Activated CD8-positive, alpha-beta memory T cell treated with anti-CD3 and anti-CD28 coated beads for 24 hours (primary cell): ENCODE measurements at regions not wholly inside any gene's neighbourhood (a gene's known extent, or its start where the extent isn't known, plus 50 kb on each side); places are given as distances from the start of the nearest gene placed in this dataset.
"Not testable (repeated sequence)": the region's sequence is repeated elsewhere in the genome, so short reads cannot be mapped to it uniquely, and the experiment has no call there.

Experiments used
- DNase-seq: peaks from one replicate; pipeline ENCODE4 v3.0.0-alpha.2; 2020

DNA sequence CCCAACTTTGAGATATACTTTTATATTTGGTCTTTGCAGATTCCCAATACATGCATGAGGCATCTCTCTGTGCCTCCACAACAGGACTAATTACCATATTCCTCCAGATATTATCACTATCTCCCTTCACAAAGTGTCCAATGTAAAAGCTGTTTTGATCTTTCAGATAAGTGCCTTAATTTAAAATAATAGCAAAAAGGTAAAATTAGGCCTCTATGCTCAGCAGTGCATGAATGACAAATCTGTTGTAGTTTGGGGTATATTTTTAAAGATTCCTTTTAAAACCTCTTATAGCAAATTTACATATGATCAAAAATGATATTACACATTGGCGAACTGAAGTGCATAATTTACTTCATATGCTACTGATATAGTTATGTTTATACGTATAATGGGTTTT is 369.2 kb upstream of the CCNH start:
- no peak for DNase-seq

DNA sequence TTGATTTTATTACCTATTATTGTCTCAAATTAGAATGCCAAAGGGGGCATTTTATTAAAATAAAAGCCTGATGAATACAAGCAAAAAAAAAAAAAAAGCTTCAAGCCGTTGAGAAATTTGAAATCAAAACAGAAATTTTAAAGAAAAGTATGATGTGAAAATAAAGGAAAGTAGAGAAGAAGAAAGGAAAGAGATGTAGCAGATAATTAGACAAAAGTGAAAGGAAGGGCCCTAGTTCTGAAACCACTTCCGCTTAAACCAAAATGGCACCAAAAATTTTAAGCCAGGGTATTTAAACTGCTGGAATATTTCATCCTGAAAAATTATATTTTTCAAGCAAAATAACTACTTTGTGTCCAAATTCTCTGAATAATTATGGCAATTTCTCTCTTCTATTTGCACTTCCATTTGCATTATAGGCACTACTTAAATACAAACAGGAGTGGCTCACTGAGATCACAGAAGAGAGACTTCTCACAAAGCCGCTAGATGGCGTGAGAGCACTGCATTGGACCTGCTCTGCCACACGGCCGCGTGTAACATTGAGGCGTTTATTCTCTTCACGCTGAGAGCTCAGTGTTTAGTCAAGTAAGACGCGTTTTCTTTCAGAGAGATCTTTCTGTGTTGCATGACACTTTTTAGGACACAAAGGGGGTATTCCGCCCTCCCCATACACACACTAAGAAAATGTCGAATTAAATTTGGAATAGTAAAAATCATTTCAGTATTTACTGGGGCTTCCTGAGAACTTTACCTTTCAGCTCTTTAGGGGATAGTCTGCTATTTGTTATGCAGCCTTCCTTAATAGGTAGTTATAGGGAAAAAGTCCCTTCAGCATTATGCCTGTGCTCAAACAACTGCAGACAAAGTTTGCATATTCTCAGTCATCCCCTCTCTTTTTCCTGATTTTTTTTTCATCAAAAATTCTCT is 368.4 kb upstream of the CCNH start:
- peak; percentile 79 for DNase-seq

GRCh38 chr5:87778876-87779275 is 366.1 kb upstream of the CCNH start:
- no peak for DNase-seq

- DNase-seq, result no peak
Observed at GRCh38 chr5:87777877-87778276, 365.1 kb upstream of the CCNH start.

DNA sequence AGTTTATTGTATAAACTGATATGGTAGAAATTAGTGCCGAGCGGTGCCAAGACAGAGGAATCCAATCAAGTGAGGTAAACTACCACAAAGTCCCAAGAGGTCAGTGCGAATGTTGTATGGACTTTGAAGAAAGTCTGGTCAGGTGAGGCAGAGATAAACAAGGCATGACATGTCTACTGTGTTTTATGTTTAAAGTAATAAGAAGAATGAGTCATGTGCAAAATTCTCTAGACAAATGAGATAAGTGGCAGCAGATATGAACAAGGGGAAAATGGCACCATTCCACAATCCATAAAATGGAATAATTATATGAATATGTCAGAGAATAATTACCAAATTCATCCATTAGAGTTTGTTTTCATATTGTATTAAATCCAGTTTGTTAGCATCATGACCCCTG is 364.1 kb upstream of the CCNH start:
- DNase-seq, result no peak

- not testable (repeated sequence) for DNase-seq
Observed at GRCh38 chr5:87776302-87776701, 363.6 kb upstream of the CCNH start.

GRCh38 chr5:87775228-87775627 is 362.5 kb upstream of the CCNH start:
- no peak for DNase-seq

GRCh38 chr5:87774804-87775203 is 362.1 kb upstream of the CCNH start:
- no peak for DNase-seq

DNA sequence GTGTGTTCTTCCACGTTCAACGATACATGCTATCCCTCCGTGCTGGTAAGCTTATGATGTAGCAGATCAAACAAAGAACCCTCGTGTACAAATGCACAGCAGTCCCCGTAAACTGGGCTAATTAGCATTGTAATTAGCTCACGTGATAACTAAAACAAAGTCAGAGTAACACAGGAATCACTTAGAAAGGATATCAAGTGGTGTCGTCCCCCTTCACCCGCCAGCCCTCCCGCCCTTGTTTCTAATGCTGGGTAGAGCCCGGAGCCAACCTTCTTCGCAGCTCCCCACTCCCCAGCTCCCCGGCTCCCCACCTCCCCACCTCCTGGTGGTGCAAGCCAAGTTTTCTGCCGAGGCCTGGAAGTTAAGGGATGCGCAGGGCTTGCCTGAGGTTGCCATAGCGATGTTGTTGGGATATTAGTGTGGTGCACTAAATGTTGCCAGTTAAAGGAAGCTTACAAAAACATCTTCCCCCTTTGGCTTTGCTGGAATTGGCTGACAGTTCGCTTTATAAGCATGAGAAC is 357.9 kb upstream of the CCNH start:
- DNase-seq, result no peak

- no peak for DNase-seq
Observed at GRCh38 chr5:87770016-87770570, 357.4 kb upstream of the CCNH start.

GRCh38 chr5:87769157-87769556 is 356.4 kb upstream of the CCNH start:
- no peak for DNase-seq

GRCh38 chr5:87768190-87768589 is 355.5 kb upstream of the CCNH start:
- no peak for DNase-seq

DNA sequence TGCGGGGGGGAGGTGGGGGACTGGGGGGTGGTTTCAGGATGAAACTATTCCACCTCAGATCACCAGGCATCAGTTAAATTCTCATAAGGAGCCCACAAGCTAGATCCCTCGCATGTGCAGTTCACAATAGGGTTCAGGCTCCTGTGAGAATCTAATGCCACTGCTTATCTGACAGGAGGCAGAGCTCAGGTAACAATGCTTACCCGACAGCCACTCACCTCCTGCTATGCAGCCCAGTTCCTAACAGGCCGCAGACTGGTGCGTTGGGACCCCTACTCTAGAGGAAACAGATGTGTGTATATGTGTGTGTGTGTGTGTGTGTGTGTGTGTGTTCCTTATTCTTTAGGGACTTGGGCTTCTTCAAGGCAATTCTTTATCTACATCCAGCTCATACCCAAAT is 352.3 kb upstream of the CCNH start:
- DNase-seq, result no peak

DNA sequence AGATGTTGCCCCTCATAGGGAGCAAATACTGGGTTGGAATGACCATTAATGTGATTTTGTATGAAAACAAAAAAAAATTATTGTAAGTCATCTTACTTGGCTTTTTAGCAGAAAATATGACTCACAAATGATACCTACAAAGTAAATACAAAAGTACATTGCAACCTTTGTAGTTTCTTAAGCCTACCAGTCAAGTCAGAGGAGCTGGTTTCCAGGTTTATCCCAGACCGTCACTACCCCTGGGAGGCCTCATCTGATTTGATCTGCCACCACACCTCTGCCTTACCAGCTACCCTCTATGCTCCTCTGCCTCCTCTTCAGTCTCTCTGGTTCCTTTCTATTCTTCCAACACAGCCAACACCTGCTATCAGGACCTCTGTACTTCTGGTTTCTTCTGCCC is 349.9 kb upstream of the CCNH start:
- no peak for DNase-seq

- DNase-seq, result no peak
Observed at GRCh38 chr5:87756951-87757350, 344.2 kb upstream of the CCNH start.

GRCh38 chr5:87755360-87755759 is 342.6 kb upstream of the CCNH start:
- DNase-seq, result no peak

GRCh38 chr5:87754009-87754757 is 341.5 kb upstream of the CCNH start:
- no peak for DNase-seq

- no peak for DNase-seq
Observed at GRCh38 chr5:87752362-87752761, 339.6 kb upstream of the CCNH start.

GRCh38 chr5:87751824-87752223 is 339.1 kb upstream of the CCNH start:
- DNase-seq, result no peak

- DNase-seq, result no peak
Observed at GRCh38 chr5:87746891-87747377, 334.2 kb upstream of the CCNH start.

DNA sequence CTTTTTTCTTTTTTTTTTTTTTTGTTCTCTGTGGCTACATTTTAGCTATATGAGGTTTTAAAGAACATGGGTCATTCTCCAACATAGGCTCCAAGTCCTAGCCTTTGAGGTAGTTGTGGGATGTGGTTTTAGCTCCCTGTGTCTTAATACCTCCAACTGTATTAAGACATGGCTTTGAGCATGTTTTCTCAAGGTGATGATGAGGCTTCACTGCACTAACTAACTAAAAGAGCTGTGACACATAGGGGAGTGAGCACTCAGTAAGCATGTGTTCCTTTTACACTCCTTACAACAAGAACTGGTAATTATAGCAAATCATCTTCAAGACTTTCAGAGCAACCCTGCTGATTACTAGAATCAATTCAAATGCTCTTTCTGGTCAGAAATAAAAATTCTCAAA is 333.6 kb upstream of the CCNH start:
- no peak for DNase-seq

DNA sequence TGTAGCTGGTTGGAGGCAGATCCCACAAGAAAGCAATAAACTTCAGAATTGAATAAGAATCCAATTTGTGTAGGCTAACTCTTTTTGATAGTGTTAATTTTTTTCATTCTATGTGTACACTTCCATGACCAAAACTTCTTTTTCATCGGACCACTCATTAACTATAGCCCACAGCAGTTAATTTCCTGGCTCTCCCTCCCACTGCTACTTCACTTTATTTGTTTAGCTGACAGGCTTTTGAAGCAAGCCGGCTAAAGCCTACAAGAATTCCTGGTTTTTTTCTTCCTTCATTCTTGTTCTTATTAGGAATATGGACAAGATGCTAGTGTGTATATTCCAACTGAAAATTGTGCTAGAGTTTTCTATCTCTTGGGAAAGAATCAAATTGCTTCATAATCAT is 329.2 kb upstream of the CCNH start:
- DNase-seq, result no peak

- no peak for DNase-seq
Observed at GRCh38 chr5:87735923-87736322, 323.2 kb upstream of the CCNH start.

- no peak for DNase-seq
Observed at GRCh38 chr5:87733897-87734296, 321.2 kb upstream of the CCNH start.
